HL-60 (cell line): ENCODE measurements at regions not wholly inside any gene's neighbourhood (a gene's known extent, or its start where the extent isn't known, plus 50 kb on each side); places are given as distances from the start of the nearest gene placed in this dataset.

Experiments
- CTCF ChIP-seq: IDR thresholded peaks from one replicate; pipeline ENCODE4 v1.5.1; 2011; ENCODE audit warnings: low read length, control low read depth, inconsistent platforms; ENCODE audit not compliant: insufficient read depth
- GABPA ChIP-seq: IDR thresholded peaks from 2 replicates; pipeline ENCODE4 v1.6.1; 2012; ENCODE audit warnings: low read depth
- POLR2AphosphoS5 ChIP-seq: IDR thresholded peaks from 2 replicates; pipeline ENCODE4 v1.6.1; 2012; ENCODE audit warnings: low read depth

DNA sequence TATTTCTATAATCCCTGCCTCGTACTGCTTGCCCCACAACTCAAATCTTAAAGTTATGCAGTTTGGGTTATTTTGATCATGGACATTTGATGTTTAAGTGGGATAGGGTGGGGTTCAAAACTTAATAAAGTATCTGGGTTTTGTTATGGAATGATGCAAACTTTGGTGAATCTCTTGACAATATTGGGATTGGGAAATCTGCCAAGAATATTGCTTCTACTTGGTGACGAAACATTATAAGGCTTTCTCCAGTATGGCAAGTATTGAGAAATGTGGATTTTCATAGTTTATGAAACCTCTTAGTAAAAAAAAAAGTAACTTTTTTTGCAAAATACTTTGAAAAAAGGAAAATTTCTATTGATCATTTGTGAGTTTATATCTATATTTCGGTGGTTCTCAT lies 130.8 kb upstream of the SFRP2 start:
- TF ChIP-seq CTCF = no peak
- no peak for TF ChIP-seq POLR2AphosphoS5
- no peak for TF ChIP-seq GABPA
